ENCODE measurements at regions not wholly inside any gene's neighbourhood (a gene's known extent, or its start where the extent isn't known, plus 50 kb on each side); places are given as distances from the start of the nearest gene placed in this dataset.
A peak's percentile ranks its signal among the peaks of the same experiment; 100 is the strongest.

GRCh38 chr1:55323760-55324159, 108.6 kb upstream of the USP24 start:
- TF ChIP-seq HMGXB4 (CRISPR knock-in tag; IDR thresholded peaks at IDR 0.05; ENCODE audit: borderline replicate concordance) = no peak
- no peak for TF ChIP-seq EHF (CRISPR knock-in tag; IDR thresholded peaks at IDR 0.05)
- no peak for TF ChIP-seq KDM5A (IDR thresholded peaks at IDR 0.05)
- no peak for TF ChIP-seq POLR2AphosphoS2 (conservative IDR thresholded peaks at IDR 0.05; ENCODE audit: low read length)
- TF ChIP-seq FOSL2 (IDR thresholded peaks at IDR 0.05) = no peak
- TF ChIP-seq FOSL2 (CRISPR knock-in tag; IDR thresholded peaks at IDR 0.05) = no peak
- TF ChIP-seq HDAC2 (IDR thresholded peaks at IDR 0.05) = no peak
- Histone ChIP-seq H3K27ac (peak overlapping the region; percentile 82 to 88), H3K9me3 (0 out of 3 replicates have a peak, but pooled peaks cover 2% of the 10 kb centered on the region), H3K4me2 (no peak overlapping the region; the same call in 2 of the 3 replicates), H3K4me3 (no peak overlapping the region), H3K4me1 (peaks cover 35% of the 10 kb centered on the region)
- no peak for DNase-seq (ENCODE audit: low read depth in 1 of 2, low spot score in 1 of 2)
- ChIA-PET POLR2A (no interaction called here), CTCF (no interaction called here)
- no peak for ATAC-seq
- FAIRE-seq = no peak
- WGBS (ENCODE audit: missing lambda C conversion rate) = 96% methylated on average over 6 of the region's 6 CpGs

DNA sequence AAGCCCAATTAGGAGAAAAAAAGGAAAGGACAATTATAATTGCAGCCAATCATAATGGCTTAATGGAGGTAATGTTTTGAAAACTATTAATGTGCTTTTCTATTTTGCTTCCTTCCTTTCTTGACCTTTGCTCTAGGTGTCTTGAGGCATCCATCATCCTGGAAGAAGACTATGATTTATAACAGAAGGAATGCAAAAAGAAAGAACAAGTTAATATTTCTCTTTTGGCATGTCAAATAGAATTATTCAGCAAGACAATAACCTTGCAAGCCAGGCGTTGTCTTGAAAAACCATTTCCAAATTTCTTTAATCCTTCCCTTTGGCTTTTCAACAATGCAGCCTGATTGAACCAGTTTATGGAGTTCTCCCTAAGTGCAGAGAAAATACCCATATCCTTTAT, 107.7 kb upstream of the USP24 start:
- Histone ChIP-seq H3K9me3 (0 out of 3 replicates have a peak, but pooled peaks cover 2% of the 10 kb centered on the region), H3K4me2 (peak overlapping the region; percentile 58), H3K4me3 (no peak overlapping the region), H3K4me1 (peaks cover 39% of the 10 kb centered on the region), H3K27ac (peak overlapping the region; percentile 82 to 88)
- ChIA-PET POLR2A (no interaction called here), CTCF (no interaction called here)
- ATAC-seq (peak; percentile 47 to 70; a peak in 5 of 6 replicates), DNase-seq (ENCODE audit: low read depth in 1 of 2, low spot score in 1 of 2) (peak in 1 of 2 experiments; percentile 59), FAIRE-seq (no peak)
- WGBS (ENCODE audit: missing lambda C conversion rate) = 0% methylated on average over 1 of the region's 1 CpG
- TF ChIP-seq SMC3 (IDR thresholded peaks at IDR 0.05) (no peak), SREBF2 (IDR thresholded peaks at IDR 0.05) (no peak), HOXB13 (CRISPR knock-in tag; IDR thresholded peaks at IDR 0.05; ENCODE audit: low read depth) (no peak), FOSB (CRISPR knock-in tag; IDR thresholded peaks at IDR 0.05) (no peak), FOSL2 (IDR thresholded peaks at IDR 0.05) (no peak), FOSL2 (CRISPR knock-in tag; IDR thresholded peaks at IDR 0.05) (no peak; the same call in 1 of the 2 replicates), CBX8 (IDR thresholded peaks at IDR 0.05) (no peak), ZNF302 (CRISPR knock-in tag; IDR thresholded peaks at IDR 0.05) (no peak), E2F6 (IDR thresholded peaks at IDR 0.05; ENCODE audit: borderline replicate concordance, low read depth) (no peak), MAX (IDR thresholded peaks at IDR 0.05) (0 out of 2 replicates have a peak, but pooled peaks have one; percentile 25), ZC3H11A (IDR thresholded peaks at IDR 0.05) (no peak), RAD21 (conservative IDR thresholded peaks at IDR 0.05 in 1 of 2, IDR thresholded peaks at IDR 0.05 in 1 of 2) (peak in 1 of 2 experiments; percentile 22; a peak in 1 of 5 replicates), HOXB5 (CRISPR knock-in tag; IDR thresholded peaks at IDR 0.05) (peak; percentile 89)
- TF ChIP-seq, protein P1, sequence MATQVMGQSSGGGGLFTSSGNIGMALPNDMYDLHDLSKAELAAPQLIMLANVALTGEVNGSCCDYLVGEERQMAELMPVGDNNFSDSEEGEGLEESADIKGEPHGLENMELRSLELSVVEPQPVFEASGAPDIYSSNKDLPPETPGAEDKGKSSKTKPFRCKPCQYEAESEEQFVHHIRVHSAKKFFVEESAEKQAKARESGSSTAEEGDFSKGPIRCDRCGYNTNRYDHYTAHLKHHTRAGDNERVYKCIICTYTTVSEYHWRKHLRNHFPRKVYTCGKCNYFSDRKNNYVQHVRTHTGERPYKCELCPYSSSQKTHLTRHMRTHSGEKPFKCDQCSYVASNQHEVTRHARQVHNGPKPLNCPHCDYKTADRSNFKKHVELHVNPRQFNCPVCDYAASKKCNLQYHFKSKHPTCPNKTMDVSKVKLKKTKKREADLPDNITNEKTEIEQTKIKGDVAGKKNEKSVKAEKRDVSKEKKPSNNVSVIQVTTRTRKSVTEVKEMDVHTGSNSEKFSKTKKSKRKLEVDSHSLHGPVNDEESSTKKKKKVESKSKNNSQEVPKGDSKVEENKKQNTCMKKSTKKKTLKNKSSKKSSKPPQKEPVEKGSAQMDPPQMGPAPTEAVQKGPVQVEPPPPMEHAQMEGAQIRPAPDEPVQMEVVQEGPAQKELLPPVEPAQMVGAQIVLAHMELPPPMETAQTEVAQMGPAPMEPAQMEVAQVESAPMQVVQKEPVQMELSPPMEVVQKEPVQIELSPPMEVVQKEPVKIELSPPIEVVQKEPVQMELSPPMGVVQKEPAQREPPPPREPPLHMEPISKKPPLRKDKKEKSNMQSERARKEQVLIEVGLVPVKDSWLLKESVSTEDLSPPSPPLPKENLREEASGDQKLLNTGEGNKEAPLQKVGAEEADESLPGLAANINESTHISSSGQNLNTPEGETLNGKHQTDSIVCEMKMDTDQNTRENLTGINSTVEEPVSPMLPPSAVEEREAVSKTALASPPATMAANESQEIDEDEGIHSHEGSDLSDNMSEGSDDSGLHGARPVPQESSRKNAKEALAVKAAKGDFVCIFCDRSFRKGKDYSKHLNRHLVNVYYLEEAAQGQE (IDR thresholded peaks at IDR 0.05) = no peak
